RWPE2 (cell line): ENCODE measurements at regions not wholly inside any gene's neighbourhood (a gene's known extent, or its start where the extent isn't known, plus 50 kb on each side); places are given as distances from the start of the nearest gene placed in this dataset.

ENCODE experiments used
- ATAC-seq: fragments of 200-7000 bp; cut with Tn5 transposase; 3 replicates; pipeline ENCODE4 v1.9.1; 2021; ENCODE audit warnings: low read depth
- DNase-seq: peaks from one replicate; pipeline ENCODE4 v3.0.0-alpha.2; 2020; ENCODE audit warnings: low spot score
- H3K27ac ChIP-seq: fragments of 450-650 bp; 2 replicates; pipeline ENCODE4 v1.5.1; 2017; ENCODE audit warnings: mild to moderate bottlenecking; ENCODE audit not compliant: poor library complexity, severe bottlenecking
- H3K27me3 ChIP-seq: fragments of 250-450 bp; sonication (Bioruptor Pico); 2 replicates; pipeline ENCODE4 v1.5.1; 2021; ENCODE audit warnings: mild to moderate bottlenecking, moderate library complexity; ENCODE audit not compliant: insufficient read depth, poor library complexity, severe bottlenecking
- H3K36me3 ChIP-seq: fragments of 250-450 bp; sonication (Bioruptor Pico); 2 replicates; pipeline ENCODE4 v1.5.1; 2020; ENCODE audit warnings: low read depth, mild to moderate bottlenecking, moderate library complexity
- H3K4me1 ChIP-seq: fragments of 250-450 bp; sonication (Bioruptor Pico); 2 replicates; pipeline ENCODE4 v1.5.1; 2021; ENCODE audit warnings: mild to moderate bottlenecking, moderate library complexity; ENCODE audit not compliant: insufficient read depth, poor library complexity, severe bottlenecking
- H3K4me3 ChIP-seq: fragments of 250-450 bp; sonication (Bioruptor Pico); 2 replicates; pipeline ENCODE4 v1.5.1; 2021; ENCODE audit warnings: mild to moderate bottlenecking, moderate library complexity; ENCODE audit not compliant: severe bottlenecking
- H3K9me3 ChIP-seq: fragments of 250-450 bp; sonication (Bioruptor Pico); 2 replicates; pipeline ENCODE4 v1.5.1; 2021; ENCODE audit warnings: mild to moderate bottlenecking, moderate library complexity; ENCODE audit not compliant: severe bottlenecking
- TF ChIP-seq, protein P1 (sequence below): fragments of 450-650 bp; IDR thresholded peaks from one replicate; pipeline ENCODE4 v1.5.1; 2017; ENCODE audit warnings: mild to moderate bottlenecking, moderate library complexity; ENCODE audit not compliant: poor library complexity, severe bottlenecking

GRCh38 chr6:145070791-145071190, 664.5 kb downstream of the EPM2A start:
- ATAC-seq (peak; percentile 48; the same call in 2 of the 3 replicates), DNase-seq (no peak)
- peaks cover 7% of the 10 kb centered on the region for H3K4me1 ChIP-seq
- H3K36me3 ChIP-seq, result no peaks in the 10 kb centered on the region
- H3K9me3 ChIP-seq, result no peaks in the 10 kb centered on the region
- H3K27me3 ChIP-seq, result no peaks in the 10 kb centered on the region
- TF ChIP-seq, protein P1, sequence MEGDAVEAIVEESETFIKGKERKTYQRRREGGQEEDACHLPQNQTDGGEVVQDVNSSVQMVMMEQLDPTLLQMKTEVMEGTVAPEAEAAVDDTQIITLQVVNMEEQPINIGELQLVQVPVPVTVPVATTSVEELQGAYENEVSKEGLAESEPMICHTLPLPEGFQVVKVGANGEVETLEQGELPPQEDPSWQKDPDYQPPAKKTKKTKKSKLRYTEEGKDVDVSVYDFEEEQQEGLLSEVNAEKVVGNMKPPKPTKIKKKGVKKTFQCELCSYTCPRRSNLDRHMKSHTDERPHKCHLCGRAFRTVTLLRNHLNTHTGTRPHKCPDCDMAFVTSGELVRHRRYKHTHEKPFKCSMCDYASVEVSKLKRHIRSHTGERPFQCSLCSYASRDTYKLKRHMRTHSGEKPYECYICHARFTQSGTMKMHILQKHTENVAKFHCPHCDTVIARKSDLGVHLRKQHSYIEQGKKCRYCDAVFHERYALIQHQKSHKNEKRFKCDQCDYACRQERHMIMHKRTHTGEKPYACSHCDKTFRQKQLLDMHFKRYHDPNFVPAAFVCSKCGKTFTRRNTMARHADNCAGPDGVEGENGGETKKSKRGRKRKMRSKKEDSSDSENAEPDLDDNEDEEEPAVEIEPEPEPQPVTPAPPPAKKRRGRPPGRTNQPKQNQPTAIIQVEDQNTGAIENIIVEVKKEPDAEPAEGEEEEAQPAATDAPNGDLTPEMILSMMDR, result no peak
- peak overlapping the region; percentile 31 for H3K27ac ChIP-seq
- H3K4me3 ChIP-seq, result no peak overlapping the region

GRCh38 chr6:145071836-145072235, 663.5 kb downstream of the EPM2A start:
- ATAC-seq (peak; percentile 79), DNase-seq (no peak)
- Histone ChIP-seq H3K36me3 (no peaks in the 10 kb centered on the region), H3K27me3 (no peaks in the 10 kb centered on the region), H3K9me3 (no peaks in the 10 kb centered on the region), H3K27ac (peak overlapping the region; percentile 31), H3K4me3 (no peak overlapping the region), H3K4me1 (peaks cover 7% of the 10 kb centered on the region)
- TF ChIP-seq, protein P1, result no peak

DNA sequence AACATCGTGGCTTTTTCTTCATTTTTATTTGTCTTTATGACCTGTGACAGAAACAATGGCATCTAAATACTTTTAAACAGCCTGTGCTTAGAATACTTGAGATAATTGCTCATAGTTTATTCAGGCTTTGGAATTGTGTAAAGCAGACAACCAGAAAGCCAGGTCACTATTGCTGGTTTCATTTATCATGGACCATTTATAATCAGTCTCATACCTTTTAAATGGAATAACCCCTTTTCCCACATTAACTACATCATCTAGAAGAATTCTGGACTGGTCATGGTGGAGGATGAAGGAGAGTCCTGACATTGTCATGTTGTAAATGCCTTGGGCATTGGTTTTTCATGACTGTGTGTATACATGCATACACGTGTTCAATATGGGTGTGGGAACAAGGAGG, 661.5 kb downstream of the EPM2A start:
- H3K4me1 ChIP-seq, result no peaks in the 10 kb centered on the region
- H3K4me3 ChIP-seq, result no peak overlapping the region
- TF ChIP-seq, protein P1, result no peak
- H3K27ac ChIP-seq, result no peak overlapping the region
- ATAC-seq, result no peak
- no peak for DNase-seq
- no peaks in the 10 kb centered on the region for H3K36me3 ChIP-seq
- H3K9me3 ChIP-seq, result no peaks in the 10 kb centered on the region
- no peaks in the 10 kb centered on the region for H3K27me3 ChIP-seq

GRCh38 chr6:145074805-145075204, 660.5 kb downstream of the EPM2A start:
- ATAC-seq (no peak), DNase-seq (no peak)
- TF ChIP-seq, protein P1, result no peak
- H3K4me1 ChIP-seq, result no peaks in the 10 kb centered on the region
- no peaks in the 10 kb centered on the region for H3K36me3 ChIP-seq
- H3K27ac ChIP-seq, result no peak overlapping the region
- no peaks in the 10 kb centered on the region for H3K27me3 ChIP-seq
- H3K4me3 ChIP-seq, result no peak overlapping the region
- H3K9me3 ChIP-seq, result no peaks in the 10 kb centered on the region

GRCh38 chr6:145075425-145075824, 659.9 kb downstream of the EPM2A start:
- H3K27ac ChIP-seq, result no peak overlapping the region
- no peaks in the 10 kb centered on the region for H3K9me3 ChIP-seq
- H3K27me3 ChIP-seq, result no peaks in the 10 kb centered on the region
- H3K4me1 ChIP-seq, result no peaks in the 10 kb centered on the region
- no peaks in the 10 kb centered on the region for H3K36me3 ChIP-seq
- ATAC-seq (0 out of 3 replicates have a peak, but pooled peaks have one; percentile 14), DNase-seq (no peak)
- no peak overlapping the region for H3K4me3 ChIP-seq
- TF ChIP-seq, protein P1, result no peak
